GM12878 (cell line): ENCODE measurements at regions not wholly inside any gene's neighbourhood (a gene's known extent, or its start where the extent isn't known, plus 50 kb on each side); places are given as distances from the start of the nearest gene placed in this dataset.

Source experiments
- CREB1 ChIP-seq: IDR thresholded peaks from 2 replicates; pipeline ENCODE4 v1.6.1; 2012; ENCODE audit warnings: low read depth, mild to moderate bottlenecking, inconsistent platforms
- EED ChIP-seq: sonication (generic); IDR thresholded peaks from 2 replicates; pipeline ENCODE4 v1.6.1; 2016; ENCODE audit warnings: antibody characterized with exemption, low read depth
- FOS ChIP-seq: IDR thresholded peaks from 3 replicates; pipeline ENCODE4 v1.6.1; 2011; ENCODE audit warnings: borderline replicate concordance; ENCODE audit not compliant: insufficient read length; ENCODE audit errors: extremely low read depth
- KAT2A ChIP-seq: conservative IDR thresholded peaks from 2 replicates; pipeline ENCODE4 v1.6.1; 2011; ENCODE audit warnings: low read depth, low read length; ENCODE audit not compliant: control insufficient read depth
- LARP7 ChIP-seq: fragments of 450-650 bp; IDR thresholded peaks from 2 replicates; pipeline ENCODE4 v1.6.1; 2017; ENCODE audit warnings: mild to moderate bottlenecking
- MYC ChIP-seq: IDR thresholded peaks from 2 replicates; pipeline ENCODE4 v1.6.1; 2011; ENCODE audit warnings: mild to moderate bottlenecking, low read length, moderate library complexity, inconsistent platforms; ENCODE audit not compliant: insufficient read depth, insufficient replicate concordance, insufficient read length, severe bottlenecking
- NBN ChIP-seq: fragments of 450-650 bp; IDR thresholded peaks from 2 replicates; pipeline ENCODE4 v1.6.1; 2016
- NFIC ChIP-seq: IDR thresholded peaks from 2 replicates; pipeline ENCODE4 v1.6.1; 2012; ENCODE audit warnings: low read depth, mild to moderate bottlenecking, inconsistent platforms, low read length, moderate library complexity
- NFYA ChIP-seq: IDR thresholded peaks from 2 replicates; pipeline ENCODE4 v1.6.1; 2011; ENCODE audit warnings: low read depth, mild to moderate bottlenecking, low read length, improper control_type of control experiment, borderline replicate concordance
- NFYB ChIP-seq: IDR thresholded peaks from 2 replicates; pipeline ENCODE4 v1.6.1; 2011; ENCODE audit warnings: low read depth, mild to moderate bottlenecking, low read length, improper control_type of control experiment, moderate library complexity; ENCODE audit not compliant: insufficient read depth
- NR2C2 ChIP-seq: IDR thresholded peaks from 2 replicates; pipeline ENCODE4 v1.6.1; 2011; ENCODE audit warnings: borderline replicate concordance, low read depth; ENCODE audit not compliant: control insufficient read depth, insufficient read length
- RELA ChIP-seq: fragments of 450-650 bp; IDR thresholded peaks from 2 replicates; pipeline ENCODE4 v1.8.0; 2014; ENCODE audit warnings: borderline replicate concordance; ENCODE audit not compliant: partially characterized antibody
- SREBF1 ChIP-seq: IDR thresholded peaks from 2 replicates; pipeline ENCODE4 v1.6.1; 2012; ENCODE audit warnings: mild to moderate bottlenecking, low read length
- SREBF2 ChIP-seq: IDR thresholded peaks from 2 replicates; pipeline ENCODE4 v1.6.1; 2012; ENCODE audit warnings: mild to moderate bottlenecking, low read length
- TCF7 ChIP-seq: IDR thresholded peaks from 2 replicates; pipeline ENCODE4 v1.6.1; 2014; ENCODE audit warnings: antibody characterized with exemption, borderline replicate concordance
- ZNF384 ChIP-seq: IDR thresholded peaks from 2 replicates; pipeline ENCODE4 v1.6.1; 2012; ENCODE audit warnings: low read depth, mild to moderate bottlenecking, low read length, improper control_type of control experiment, borderline replicate concordance
- TF ChIP-seq, protein P1 (sequence below): fragments of 450-650 bp; IDR thresholded peaks from 2 replicates; pipeline ENCODE4 v1.6.1; 2016; ENCODE audit warnings: mild to moderate bottlenecking
- TF ChIP-seq, protein P2 (sequence below): IDR thresholded peaks from 2 replicates; pipeline ENCODE4 v1.6.1; 2011; ENCODE audit warnings: borderline replicate concordance, low read depth, mild to moderate bottlenecking, moderate library complexity, low read length; ENCODE audit not compliant: insufficient read depth, poor library complexity, severe bottlenecking
- TF ChIP-seq, protein P3 (sequence below): fragments of 450-650 bp; IDR thresholded peaks from 2 replicates; pipeline ENCODE4 v1.6.1; 2017; ENCODE audit warnings: mild to moderate bottlenecking
- TF ChIP-seq, protein P4 (sequence below): fragments of 450-650 bp; IDR thresholded peaks from 2 replicates; pipeline ENCODE4 v1.6.1; 2017; ENCODE audit warnings: mild to moderate bottlenecking, moderate library complexity
- TF ChIP-seq, protein P5 (sequence below): IDR thresholded peaks from 2 replicates; pipeline ENCODE4 v1.6.1; 2012; ENCODE audit warnings: low read depth, low read length, improper control_type of control experiment

DNA sequence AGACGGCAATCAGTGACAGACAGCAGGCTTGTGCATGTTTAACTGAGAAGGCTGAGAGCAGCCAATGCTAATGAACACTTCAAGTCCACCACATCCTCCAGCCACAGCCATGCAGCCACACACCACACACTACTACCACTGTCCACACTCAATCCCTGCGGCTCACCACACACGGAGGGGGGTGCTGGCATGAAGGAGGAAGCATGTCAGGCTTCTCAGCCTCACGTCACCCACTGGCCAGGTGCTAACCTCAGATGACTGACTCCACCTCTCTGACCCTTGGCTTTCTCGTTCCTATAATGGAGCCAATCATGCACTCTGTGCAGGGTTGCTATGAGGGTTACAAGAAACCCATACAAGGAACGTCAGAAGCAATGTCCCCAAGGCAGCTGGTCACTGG, 165.4 kb upstream of the RNF32 start (continued):
- no peak for TF ChIP-seq SREBF2
- TF ChIP-seq MYC: no peak
- TF ChIP-seq NR2C2: no peak
- TF ChIP-seq NFYA: no peak
- TF ChIP-seq, protein P1, sequence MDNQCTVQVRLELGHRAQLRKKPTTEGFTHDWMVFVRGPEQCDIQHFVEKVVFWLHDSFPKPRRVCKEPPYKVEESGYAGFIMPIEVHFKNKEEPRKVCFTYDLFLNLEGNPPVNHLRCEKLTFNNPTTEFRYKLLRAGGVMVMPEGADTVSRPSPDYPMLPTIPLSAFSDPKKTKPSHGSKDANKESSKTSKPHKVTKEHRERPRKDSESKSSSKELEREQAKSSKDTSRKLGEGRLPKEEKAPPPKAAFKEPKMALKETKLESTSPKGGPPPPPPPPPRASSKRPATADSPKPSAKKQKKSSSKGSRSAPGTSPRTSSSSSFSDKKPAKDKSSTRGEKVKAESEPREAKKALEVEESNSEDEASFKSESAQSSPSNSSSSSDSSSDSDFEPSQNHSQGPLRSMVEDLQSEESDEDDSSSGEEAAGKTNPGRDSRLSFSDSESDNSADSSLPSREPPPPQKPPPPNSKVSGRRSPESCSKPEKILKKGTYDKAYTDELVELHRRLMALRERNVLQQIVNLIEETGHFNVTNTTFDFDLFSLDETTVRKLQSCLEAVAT: peak; percentile 95
- TF ChIP-seq, protein P2, sequence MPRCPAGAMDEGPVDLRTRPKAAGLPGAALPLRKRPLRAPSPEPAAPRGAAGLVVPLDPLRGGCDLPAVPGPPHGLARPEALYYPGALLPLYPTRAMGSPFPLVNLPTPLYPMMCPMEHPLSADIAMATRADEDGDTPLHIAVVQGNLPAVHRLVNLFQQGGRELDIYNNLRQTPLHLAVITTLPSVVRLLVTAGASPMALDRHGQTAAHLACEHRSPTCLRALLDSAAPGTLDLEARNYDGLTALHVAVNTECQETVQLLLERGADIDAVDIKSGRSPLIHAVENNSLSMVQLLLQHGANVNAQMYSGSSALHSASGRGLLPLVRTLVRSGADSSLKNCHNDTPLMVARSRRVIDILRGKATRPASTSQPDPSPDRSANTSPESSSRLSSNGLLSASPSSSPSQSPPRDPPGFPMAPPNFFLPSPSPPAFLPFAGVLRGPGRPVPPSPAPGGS: no peak
- peak; percentile 68; the same call in 1 of the 2 replicates for TF ChIP-seq NBN
- TF ChIP-seq KAT2A: no peak
- TF ChIP-seq, protein P3, sequence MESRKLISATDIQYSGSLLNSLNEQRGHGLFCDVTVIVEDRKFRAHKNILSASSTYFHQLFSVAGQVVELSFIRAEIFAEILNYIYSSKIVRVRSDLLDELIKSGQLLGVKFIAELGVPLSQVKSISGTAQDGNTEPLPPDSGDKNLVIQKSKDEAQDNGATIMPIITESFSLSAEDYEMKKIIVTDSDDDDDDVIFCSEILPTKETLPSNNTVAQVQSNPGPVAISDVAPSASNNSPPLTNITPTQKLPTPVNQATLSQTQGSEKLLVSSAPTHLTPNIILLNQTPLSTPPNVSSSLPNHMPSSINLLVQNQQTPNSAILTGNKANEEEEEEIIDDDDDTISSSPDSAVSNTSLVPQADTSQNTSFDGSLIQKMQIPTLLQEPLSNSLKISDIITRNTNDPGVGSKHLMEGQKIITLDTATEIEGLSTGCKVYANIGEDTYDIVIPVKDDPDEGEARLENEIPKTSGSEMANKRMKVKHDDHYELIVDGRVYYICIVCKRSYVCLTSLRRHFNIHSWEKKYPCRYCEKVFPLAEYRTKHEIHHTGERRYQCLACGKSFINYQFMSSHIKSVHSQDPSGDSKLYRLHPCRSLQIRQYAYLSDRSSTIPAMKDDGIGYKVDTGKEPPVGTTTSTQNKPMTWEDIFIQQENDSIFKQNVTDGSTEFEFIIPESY: no peak
- no peak for TF ChIP-seq ZNF384
- TF ChIP-seq TCF7: no peak
- no peak for TF ChIP-seq NFIC
- no peak for TF ChIP-seq EED
- TF ChIP-seq, protein P4, sequence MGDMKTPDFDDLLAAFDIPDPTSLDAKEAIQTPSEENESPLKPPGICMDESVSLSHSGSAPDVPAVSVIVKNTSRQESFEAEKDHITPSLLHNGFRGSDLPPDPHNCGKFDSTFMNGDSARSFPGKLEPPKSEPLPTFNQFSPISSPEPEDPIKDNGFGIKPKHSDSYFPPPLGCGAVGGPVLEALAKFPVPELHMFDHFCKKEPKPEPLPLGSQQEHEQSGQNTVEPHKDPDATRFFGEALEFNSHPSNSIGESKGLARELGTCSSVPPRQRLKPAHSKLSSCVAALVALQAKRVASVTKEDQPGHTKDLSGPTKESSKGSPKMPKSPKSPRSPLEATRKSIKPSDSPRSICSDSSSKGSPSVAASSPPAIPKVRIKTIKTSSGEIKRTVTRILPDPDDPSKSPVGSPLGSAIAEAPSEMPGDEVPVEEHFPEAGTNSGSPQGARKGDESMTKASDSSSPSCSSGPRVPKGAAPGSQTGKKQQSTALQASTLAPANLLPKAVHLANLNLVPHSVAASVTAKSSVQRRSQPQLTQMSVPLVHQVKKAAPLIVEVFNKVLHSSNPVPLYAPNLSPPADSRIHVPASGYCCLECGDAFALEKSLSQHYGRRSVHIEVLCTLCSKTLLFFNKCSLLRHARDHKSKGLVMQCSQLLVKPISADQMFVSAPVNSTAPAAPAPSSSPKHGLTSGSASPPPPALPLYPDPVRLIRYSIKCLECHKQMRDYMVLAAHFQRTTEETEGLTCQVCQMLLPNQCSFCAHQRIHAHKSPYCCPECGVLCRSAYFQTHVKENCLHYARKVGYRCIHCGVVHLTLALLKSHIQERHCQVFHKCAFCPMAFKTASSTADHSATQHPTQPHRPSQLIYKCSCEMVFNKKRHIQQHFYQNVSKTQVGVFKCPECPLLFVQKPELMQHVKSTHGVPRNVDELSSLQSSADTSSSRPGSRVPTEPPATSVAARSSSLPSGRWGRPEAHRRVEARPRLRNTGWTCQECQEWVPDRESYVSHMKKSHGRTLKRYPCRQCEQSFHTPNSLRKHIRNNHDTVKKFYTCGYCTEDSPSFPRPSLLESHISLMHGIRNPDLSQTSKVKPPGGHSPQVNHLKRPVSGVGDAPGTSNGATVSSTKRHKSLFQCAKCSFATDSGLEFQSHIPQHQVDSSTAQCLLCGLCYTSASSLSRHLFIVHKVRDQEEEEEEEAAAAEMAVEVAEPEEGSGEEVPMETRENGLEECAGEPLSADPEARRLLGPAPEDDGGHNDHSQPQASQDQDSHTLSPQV: no peak
- TF ChIP-seq, protein P5, sequence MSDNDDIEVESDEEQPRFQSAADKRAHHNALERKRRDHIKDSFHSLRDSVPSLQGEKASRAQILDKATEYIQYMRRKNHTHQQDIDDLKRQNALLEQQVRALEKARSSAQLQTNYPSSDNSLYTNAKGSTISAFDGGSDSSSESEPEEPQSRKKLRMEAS: no peak
- no peak for TF ChIP-seq SREBF1
- TF ChIP-seq FOS: no peak
- 0 out of 2 replicates have a peak, but pooled peaks have one; percentile 33 for TF ChIP-seq LARP7
- no peak for TF ChIP-seq CREB1
- no peak for TF ChIP-seq RELA
- TF ChIP-seq NFYB: 0 out of 2 replicates have a peak, but pooled peaks have one; percentile 8
